GM12878 (cell line): ENCODE measurements at regions not wholly inside any gene's neighbourhood (a gene's known extent, or its start where the extent isn't known, plus 50 kb on each side); places are given as distances from the start of the nearest gene placed in this dataset.

ENCODE experiments used
- ATAC-seq: fragments of 200-7000 bp; cut with Tn5 transposase; 3 replicates; pipeline ENCODE4 v1.9.1; 2020; ENCODE audit warnings: mild to moderate bottlenecking, moderate library complexity
- BruUV-seq: library from RNA; stranded (reverse); fragments of 400-500 nt; replicated peaks from 2 replicates; lab custom pipeline; 2021; lab: Mats Ljungman, UMichigan
- CTCF ChIA-PET: fragments of 300-600 bp; sonication (Branson Sonifier 250); formaldehyde crosslinking; extraction: SDS; loops from one replicate; lab custom pipeline; 2021; ENCODE audit warnings: inconsistent platforms; lab: Yijun Ruan, JAX
- POLR2A ChIA-PET: fragments of 350-600 bp; formaldehyde crosslinking; extraction: SDS; loops from one replicate; lab custom pipeline; 2021; ENCODE audit warnings: inconsistent platforms; lab: Charles Lee
- RAD21 ChIA-PET: fragments of 300-600 bp; sonication (Branson Sonifier 250); formaldehyde crosslinking; loops from one replicate; lab custom pipeline; 2023; ENCODE audit warnings: antibody characterized with exemption; ENCODE audit not compliant: unreplicated experiment; lab: Charles Lee
- SMC1A ChIA-PET: fragments of 300-600 bp; sonication (Branson Sonifier 250); formaldehyde crosslinking; loops from one replicate; lab custom pipeline; 2023; ENCODE audit not compliant: unreplicated experiment, uncharacterized antibody; lab: Charles Lee
- DNase-seq: peaks from one replicate; pipeline ENCODE4 v3.0.0-alpha.2; 2011; ENCODE audit warnings: low read depth, low spot score
- FAIRE-seq: peaks from 3 replicates; lab custom pipeline; 2011; peaks lifted over from hg19 to GRCh38; lab: Jason Lieb, UNC
- H2AFZ ChIP-seq: 2 replicates; pipeline ENCODE4 v1.6.0; 2011; ENCODE audit warnings: low read depth, low read length, control low read depth; ENCODE audit not compliant: control insufficient read depth
- H3K27ac ChIP-seq: 2 replicates; pipeline ENCODE4 v1.5.1; 2011; ENCODE audit warnings: control low read depth; ENCODE audit not compliant: control insufficient read depth, insufficient read depth
- H3K27me3 ChIP-seq, 2 experiments: replicated peaks in 1 of 2; 2 replicates each; pipeline versions ENCODE4 v1.6.0 to v1.6.1; 2011; ENCODE audit warnings: low read length in 1 of 2; ENCODE audit not compliant: control insufficient read depth in 2 of 2, insufficient read depth in 2 of 2
- H3K36me3 ChIP-seq, 2 experiments: 2 replicates each; pipeline ENCODE4 v1.5.1; 2011; ENCODE audit warnings: low read length in 1 of 2; ENCODE audit not compliant: control insufficient read depth in 2 of 2, insufficient read depth in 2 of 2
- H3K4me1 ChIP-seq: 2 replicates; pipeline ENCODE4 v1.6.1; 2011; ENCODE audit warnings: mild to moderate bottlenecking, low read length, moderate library complexity, mixed read lengths; ENCODE audit not compliant: control insufficient read depth, insufficient read depth
- H3K4me2 ChIP-seq: 2 replicates; pipeline ENCODE4 v1.6.0; 2011; ENCODE audit warnings: control low read depth; ENCODE audit not compliant: control insufficient read depth, insufficient read depth
- H3K4me3 ChIP-seq: fragments of 200-600 bp; sonication (generic); 2 replicates; pipeline ENCODE4 v1.5.1; 2016
- H3K79me2 ChIP-seq: 2 replicates; pipeline ENCODE4 v1.6.0; 2011; ENCODE audit warnings: low read length; ENCODE audit not compliant: control insufficient read depth, insufficient read depth
- H3K9ac ChIP-seq: 2 replicates; pipeline ENCODE4 v1.8.0; 2011; ENCODE audit warnings: low read length, control low read depth, mixed read lengths; ENCODE audit not compliant: control insufficient read depth, insufficient read depth
- H3K9me3 ChIP-seq: replicated peaks from 3 replicates; pipeline ENCODE4 v1.5.1; 2011; ENCODE audit warnings: mild to moderate bottlenecking, low read length; ENCODE audit not compliant: control insufficient read depth, insufficient read depth
- H4K20me1 ChIP-seq: 2 replicates; pipeline ENCODE4 v1.6.0; 2011; ENCODE audit not compliant: control insufficient read depth, insufficient read depth
- BHLHE40 ChIP-seq, 2 experiments: fragments of 450-650 bp in 1 of 2; IDR thresholded peaks; 2 replicates each; pipeline ENCODE4 v1.6.1; 2011 to 2017; ENCODE audit warnings: low read depth in 2 of 2, borderline replicate concordance in 1 of 2, improper control_type of control experiment in 1 of 2, low read length in 1 of 2, mild to moderate bottlenecking in 1 of 2
- BRCA1 ChIP-seq: IDR thresholded peaks from 2 replicates; pipeline ENCODE4 v1.6.1; 2011; ENCODE audit warnings: low read depth, low read length, improper control_type of control experiment
- HCFC1 ChIP-seq: fragments of 150-350 bp; IDR thresholded peaks from 2 replicates; pipeline ENCODE4 v1.6.1; 2014; ENCODE audit warnings: low read length
- KLF5 ChIP-seq: fragments of 450-650 bp; IDR thresholded peaks from 2 replicates; pipeline ENCODE4 v1.6.1; 2014; ENCODE audit warnings: mild to moderate bottlenecking; ENCODE audit not compliant: partially characterized antibody
- MTA3 ChIP-seq: IDR thresholded peaks from 2 replicates; pipeline ENCODE4 v1.6.1; 2012; ENCODE audit warnings: low read length, inconsistent platforms, borderline replicate concordance
- POLR2AphosphoS5 ChIP-seq: IDR thresholded peaks from 2 replicates; pipeline ENCODE4 v1.6.1; 2011; ENCODE audit warnings: mild to moderate bottlenecking, low read length, inconsistent platforms
- RFX5 ChIP-seq: IDR thresholded peaks from 2 replicates; pipeline ENCODE4 v1.6.1; 2011; ENCODE audit warnings: low read depth, low read length, improper control_type of control experiment
- SP1 ChIP-seq: IDR thresholded peaks from one replicate; pipeline ENCODE4 v1.6.1; 2011; ENCODE audit warnings: low read depth, low read length
- STAT3 ChIP-seq: IDR thresholded peaks from 2 replicates; pipeline ENCODE4 v1.6.1; 2011; ENCODE audit warnings: low read depth, low read length, improper control_type of control experiment
- SUPT20H ChIP-seq: IDR thresholded peaks from 2 replicates; pipeline ENCODE4 v1.6.1; 2011; ENCODE audit warnings: low read depth, mild to moderate bottlenecking, low read length, moderate library complexity, borderline replicate concordance; ENCODE audit not compliant: control insufficient read depth
- TCF3 ChIP-seq: IDR thresholded peaks from 2 replicates; pipeline ENCODE4 v1.6.1; 2012; ENCODE audit warnings: low read depth, mild to moderate bottlenecking, low read length, borderline replicate concordance; ENCODE audit not compliant: insufficient read depth
- ZNF384 ChIP-seq: IDR thresholded peaks from 2 replicates; pipeline ENCODE4 v1.6.1; 2012; ENCODE audit warnings: low read depth, mild to moderate bottlenecking, low read length, improper control_type of control experiment, borderline replicate concordance
- WGBS: methylation state at CpG from one replicate; pipeline ENCODE4 v1.1.6; 2016; ENCODE audit warnings: low lambda C conversion rate; ENCODE audit not compliant: insufficient replicate concordance, insufficient coverage; ENCODE audit errors: missing lambda C conversion rate; 5-methylcytosine and 5-hydroxymethylcytosine counted together
- in situ Hi-C: fragments of 300-500 bp; cut with MboI; formaldehyde crosslinking; loops from 9 replicates; pipeline ENCODE4 v1.14.3; 2018; ENCODE audit warnings: mixed read lengths
- intact Hi-C: fragments of 100-400 bp; cut with micrococcal nuclease; formaldehyde crosslinking; loops from one replicate; pipeline ENCODE4 v1.14.2; 2022; ENCODE audit not compliant: unreplicated experiment
- TF ChIP-seq, protein P1 (sequence below): fragments of 450-650 bp; conservative IDR thresholded peaks from 2 replicates; pipeline ENCODE4 v1.6.1; 2017; ENCODE audit warnings: mild to moderate bottlenecking, moderate library complexity
- TF ChIP-seq, protein P2 (sequence below): IDR thresholded peaks from 2 replicates; pipeline ENCODE4 v1.6.1; 2012; ENCODE audit warnings: low read length, inconsistent platforms
- TF ChIP-seq, protein P3 (sequence below): IDR thresholded peaks from 2 replicates; pipeline ENCODE4 v1.6.1; 2011; ENCODE audit warnings: low read depth, mild to moderate bottlenecking, low read length, moderate library complexity, borderline replicate concordance; ENCODE audit errors: extremely low read depth
- TF ChIP-seq, protein P4 (sequence below): IDR thresholded peaks from 2 replicates; pipeline ENCODE4 v1.6.1; 2012; ENCODE audit warnings: mild to moderate bottlenecking, low read depth, low read length

DNA sequence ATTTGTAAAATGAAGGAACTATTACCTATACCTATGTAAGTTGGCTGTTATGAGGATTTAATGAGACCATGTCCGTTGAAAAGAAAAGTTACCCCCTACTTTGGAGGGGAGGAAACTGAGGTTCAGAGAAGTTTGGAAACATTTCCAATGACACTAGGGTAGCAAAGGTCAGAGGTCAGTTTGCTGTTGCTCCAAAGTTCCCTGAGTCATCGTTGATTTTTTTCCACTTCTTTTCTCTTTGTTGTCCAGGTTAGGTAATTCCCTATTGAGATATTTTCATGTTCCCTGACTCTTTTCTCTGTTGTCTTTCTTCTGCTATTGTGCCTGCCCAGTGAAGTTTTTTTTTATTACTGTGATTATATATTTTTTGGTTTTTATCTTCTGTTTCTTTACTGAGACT, 213.8 kb upstream of the C1orf174 start (continued):
- TF ChIP-seq, protein P1, sequence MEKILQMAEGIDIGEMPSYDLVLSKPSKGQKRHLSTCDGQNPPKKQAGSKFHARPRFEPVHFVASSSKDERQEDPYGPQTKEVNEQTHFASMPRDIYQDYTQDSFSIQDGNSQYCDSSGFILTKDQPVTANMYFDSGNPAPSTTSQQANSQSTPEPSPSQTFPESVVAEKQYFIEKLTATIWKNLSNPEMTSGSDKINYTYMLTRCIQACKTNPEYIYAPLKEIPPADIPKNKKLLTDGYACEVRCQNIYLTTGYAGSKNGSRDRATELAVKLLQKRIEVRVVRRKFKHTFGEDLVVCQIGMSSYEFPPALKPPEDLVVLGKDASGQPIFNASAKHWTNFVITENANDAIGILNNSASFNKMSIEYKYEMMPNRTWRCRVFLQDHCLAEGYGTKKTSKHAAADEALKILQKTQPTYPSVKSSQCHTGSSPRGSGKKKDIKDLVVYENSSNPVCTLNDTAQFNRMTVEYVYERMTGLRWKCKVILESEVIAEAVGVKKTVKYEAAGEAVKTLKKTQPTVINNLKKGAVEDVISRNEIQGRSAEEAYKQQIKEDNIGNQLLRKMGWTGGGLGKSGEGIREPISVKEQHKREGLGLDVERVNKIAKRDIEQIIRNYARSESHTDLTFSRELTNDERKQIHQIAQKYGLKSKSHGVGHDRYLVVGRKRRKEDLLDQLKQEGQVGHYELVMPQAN: no peak
- TF ChIP-seq, protein P2, sequence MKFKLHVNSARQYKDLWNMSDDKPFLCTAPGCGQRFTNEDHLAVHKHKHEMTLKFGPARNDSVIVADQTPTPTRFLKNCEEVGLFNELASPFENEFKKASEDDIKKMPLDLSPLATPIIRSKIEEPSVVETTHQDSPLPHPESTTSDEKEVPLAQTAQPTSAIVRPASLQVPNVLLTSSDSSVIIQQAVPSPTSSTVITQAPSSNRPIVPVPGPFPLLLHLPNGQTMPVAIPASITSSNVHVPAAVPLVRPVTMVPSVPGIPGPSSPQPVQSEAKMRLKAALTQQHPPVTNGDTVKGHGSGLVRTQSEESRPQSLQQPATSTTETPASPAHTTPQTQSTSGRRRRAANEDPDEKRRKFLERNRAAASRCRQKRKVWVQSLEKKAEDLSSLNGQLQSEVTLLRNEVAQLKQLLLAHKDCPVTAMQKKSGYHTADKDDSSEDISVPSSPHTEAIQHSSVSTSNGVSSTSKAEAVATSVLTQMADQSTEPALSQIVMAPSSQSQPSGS: no peak

DNA sequence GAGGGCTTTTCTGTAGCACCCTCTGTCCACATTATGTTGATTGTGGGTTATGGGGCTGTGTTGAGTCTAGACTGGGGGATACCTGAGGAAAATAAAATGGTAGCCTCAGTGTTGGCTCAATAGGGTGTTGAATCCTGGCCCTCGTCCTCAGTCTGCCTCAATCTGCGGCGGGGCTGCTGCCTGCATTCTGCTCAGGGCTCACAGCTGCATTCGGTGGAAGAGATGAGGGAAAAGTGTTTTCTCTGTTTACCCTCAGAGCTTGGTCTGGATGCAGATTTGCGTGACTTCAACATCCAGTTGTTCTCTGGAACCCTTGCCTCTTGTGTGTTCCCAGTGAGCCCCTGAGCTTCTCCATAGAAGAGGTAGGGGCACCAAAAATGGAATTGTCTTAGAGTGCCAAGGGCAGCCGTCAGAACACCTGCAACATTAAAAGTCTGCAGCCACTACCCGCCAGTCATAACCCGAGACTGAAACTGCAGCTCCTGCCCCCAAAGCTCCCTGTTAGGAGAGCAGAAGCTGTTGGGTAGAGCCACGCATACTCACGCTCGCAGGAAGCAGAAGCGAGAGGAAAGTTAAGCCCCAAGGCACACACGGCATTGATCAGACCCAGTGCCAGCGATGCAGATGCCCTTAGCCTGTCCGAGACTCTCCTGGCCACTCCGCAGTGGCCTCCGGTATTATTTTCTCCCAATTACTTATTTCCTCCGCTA, 215.3 kb upstream of the C1orf174 start:
- no peaks in the 10 kb centered on the region for H3K4me1 ChIP-seq
- intact Hi-C loops: no loop called here
- no peaks in the 10 kb centered on the region for H3K79me2 ChIP-seq
- DNase-seq (no peak), FAIRE-seq (no peak), ATAC-seq (no peak)
- CTCF ChIA-PET: no interaction called here
- SMC1A ChIA-PET: no interaction called here
- H3K27me3 ChIP-seq: no peaks in the 10 kb centered on the region; a peak in 1 of 4 replicates
- H3K27ac ChIP-seq: no peak overlapping the region
- no peaks in the 10 kb centered on the region for H3K9me3 ChIP-seq
- POLR2A ChIA-PET: no interaction called here
- RAD21 ChIA-PET: no interaction called here
- no TSS peak for BruUV-seq
- no peaks in the 10 kb centered on the region for H4K20me1 ChIP-seq
- no peak overlapping the region for H3K4me3 ChIP-seq
- H3K9ac ChIP-seq: no peak overlapping the region
- 42% methylated on average over 18 of the region's 18 CpGs for WGBS
- in situ Hi-C loops: no loop called here
- H2AFZ ChIP-seq: no peak overlapping the region
- no peaks in the 10 kb centered on the region for H3K36me3 ChIP-seq
- no peak overlapping the region for H3K4me2 ChIP-seq
- TF ChIP-seq ZNF384: no peak
- TF ChIP-seq MTA3: no peak
- no peak for TF ChIP-seq TCF3
- TF ChIP-seq KLF5: no peak
- TF ChIP-seq SUPT20H: no peak
- no peak for TF ChIP-seq BHLHE40 (IDR thresholded peaks at IDR 0.05; ENCODE audit: borderline replicate concordance in 1 of 2, low read depth in 2 of 2, low read length in 1 of 2)
- TF ChIP-seq POLR2AphosphoS5: no peak
- TF ChIP-seq, protein P3, sequence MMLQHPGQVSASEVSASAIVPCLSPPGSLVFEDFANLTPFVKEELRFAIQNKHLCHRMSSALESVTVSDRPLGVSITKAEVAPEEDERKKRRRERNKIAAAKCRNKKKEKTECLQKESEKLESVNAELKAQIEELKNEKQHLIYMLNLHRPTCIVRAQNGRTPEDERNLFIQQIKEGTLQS: no peak
- TF ChIP-seq, protein P4, sequence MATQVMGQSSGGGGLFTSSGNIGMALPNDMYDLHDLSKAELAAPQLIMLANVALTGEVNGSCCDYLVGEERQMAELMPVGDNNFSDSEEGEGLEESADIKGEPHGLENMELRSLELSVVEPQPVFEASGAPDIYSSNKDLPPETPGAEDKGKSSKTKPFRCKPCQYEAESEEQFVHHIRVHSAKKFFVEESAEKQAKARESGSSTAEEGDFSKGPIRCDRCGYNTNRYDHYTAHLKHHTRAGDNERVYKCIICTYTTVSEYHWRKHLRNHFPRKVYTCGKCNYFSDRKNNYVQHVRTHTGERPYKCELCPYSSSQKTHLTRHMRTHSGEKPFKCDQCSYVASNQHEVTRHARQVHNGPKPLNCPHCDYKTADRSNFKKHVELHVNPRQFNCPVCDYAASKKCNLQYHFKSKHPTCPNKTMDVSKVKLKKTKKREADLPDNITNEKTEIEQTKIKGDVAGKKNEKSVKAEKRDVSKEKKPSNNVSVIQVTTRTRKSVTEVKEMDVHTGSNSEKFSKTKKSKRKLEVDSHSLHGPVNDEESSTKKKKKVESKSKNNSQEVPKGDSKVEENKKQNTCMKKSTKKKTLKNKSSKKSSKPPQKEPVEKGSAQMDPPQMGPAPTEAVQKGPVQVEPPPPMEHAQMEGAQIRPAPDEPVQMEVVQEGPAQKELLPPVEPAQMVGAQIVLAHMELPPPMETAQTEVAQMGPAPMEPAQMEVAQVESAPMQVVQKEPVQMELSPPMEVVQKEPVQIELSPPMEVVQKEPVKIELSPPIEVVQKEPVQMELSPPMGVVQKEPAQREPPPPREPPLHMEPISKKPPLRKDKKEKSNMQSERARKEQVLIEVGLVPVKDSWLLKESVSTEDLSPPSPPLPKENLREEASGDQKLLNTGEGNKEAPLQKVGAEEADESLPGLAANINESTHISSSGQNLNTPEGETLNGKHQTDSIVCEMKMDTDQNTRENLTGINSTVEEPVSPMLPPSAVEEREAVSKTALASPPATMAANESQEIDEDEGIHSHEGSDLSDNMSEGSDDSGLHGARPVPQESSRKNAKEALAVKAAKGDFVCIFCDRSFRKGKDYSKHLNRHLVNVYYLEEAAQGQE: no peak
- no peak for TF ChIP-seq HCFC1
- TF ChIP-seq RFX5: no peak
- TF ChIP-seq STAT3: no peak
- TF ChIP-seq SP1: no peak
- no peak for TF ChIP-seq BRCA1
